ENCODE measurements at regions not wholly inside any gene's neighbourhood (a gene's known extent, or its start where the extent isn't known, plus 50 kb on each side); places are given as distances from the start of the nearest gene placed in this dataset.

DNA sequence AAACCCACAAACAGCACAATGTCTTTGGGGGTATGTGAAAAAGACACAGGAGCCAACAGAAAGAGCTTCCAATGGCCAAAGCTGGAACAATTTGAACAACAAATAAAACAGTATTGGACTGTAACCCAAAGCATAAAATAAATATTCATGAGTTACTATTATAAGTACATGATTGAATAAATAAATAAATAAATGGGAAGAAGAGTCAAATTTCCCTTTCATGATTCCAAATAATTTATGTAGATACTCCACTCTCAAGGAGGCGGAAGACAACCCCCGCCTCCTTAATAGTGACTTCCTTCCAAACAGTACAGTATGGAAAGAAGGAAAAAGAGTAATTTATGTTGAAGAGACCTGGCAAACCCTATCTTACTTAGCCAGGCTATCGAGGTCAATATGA, 124.4 kb upstream of the P2RY1 start:
- TF ChIP-seq GLIS3 (CRISPR knock-in tag; IDR thresholded peaks at IDR 0.05): no peak
- TF ChIP-seq SNAI2 (CRISPR knock-in tag; IDR thresholded peaks at IDR 0.05): no peak
- TF ChIP-seq ZNF70 (CRISPR knock-in tag; IDR thresholded peaks at IDR 0.05): no peak
- TF ChIP-seq CSDC2 (CRISPR knock-in tag; IDR thresholded peaks at IDR 0.05): no peak
- TF ChIP-seq, protein P1, sequence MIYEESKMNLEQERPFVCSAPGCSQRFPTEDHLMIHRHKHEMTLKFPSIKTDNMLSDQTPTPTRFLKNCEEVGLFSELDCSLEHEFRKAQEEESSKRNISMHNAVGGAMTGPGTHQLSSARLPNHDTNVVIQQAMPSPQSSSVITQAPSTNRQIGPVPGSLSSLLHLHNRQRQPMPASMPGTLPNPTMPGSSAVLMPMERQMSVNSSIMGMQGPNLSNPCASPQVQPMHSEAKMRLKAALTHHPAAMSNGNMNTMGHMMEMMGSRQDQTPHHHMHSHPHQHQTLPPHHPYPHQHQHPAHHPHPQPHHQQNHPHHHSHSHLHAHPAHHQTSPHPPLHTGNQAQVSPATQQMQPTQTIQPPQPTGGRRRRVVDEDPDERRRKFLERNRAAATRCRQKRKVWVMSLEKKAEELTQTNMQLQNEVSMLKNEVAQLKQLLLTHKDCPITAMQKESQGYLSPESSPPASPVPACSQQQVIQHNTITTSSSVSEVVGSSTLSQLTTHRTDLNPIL (CRISPR knock-in tag; IDR thresholded peaks at IDR 0.05; ENCODE audit: low read depth): no peak
- TF ChIP-seq, protein P2, sequence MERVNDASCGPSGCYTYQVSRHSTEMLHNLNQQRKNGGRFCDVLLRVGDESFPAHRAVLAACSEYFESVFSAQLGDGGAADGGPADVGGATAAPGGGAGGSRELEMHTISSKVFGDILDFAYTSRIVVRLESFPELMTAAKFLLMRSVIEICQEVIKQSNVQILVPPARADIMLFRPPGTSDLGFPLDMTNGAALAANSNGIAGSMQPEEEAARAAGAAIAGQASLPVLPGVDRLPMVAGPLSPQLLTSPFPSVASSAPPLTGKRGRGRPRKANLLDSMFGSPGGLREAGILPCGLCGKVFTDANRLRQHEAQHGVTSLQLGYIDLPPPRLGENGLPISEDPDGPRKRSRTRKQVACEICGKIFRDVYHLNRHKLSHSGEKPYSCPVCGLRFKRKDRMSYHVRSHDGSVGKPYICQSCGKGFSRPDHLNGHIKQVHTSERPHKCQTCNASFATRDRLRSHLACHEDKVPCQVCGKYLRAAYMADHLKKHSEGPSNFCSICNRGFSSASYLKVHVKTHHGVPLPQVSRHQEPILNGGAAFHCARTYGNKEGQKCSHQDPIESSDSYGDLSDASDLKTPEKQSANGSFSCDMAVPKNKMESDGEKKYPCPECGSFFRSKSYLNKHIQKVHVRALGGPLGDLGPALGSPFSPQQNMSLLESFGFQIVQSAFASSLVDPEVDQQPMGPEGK (CRISPR knock-in tag; IDR thresholded peaks at IDR 0.05; ENCODE audit: borderline replicate concordance): no peak
- no peak for TF ChIP-seq ZNF8 (CRISPR knock-in tag; IDR thresholded peaks at IDR 0.05)
- no peak for TF ChIP-seq PPARA (CRISPR knock-in tag; IDR thresholded peaks at IDR 0.05; ENCODE audit: borderline replicate concordance)
- TF ChIP-seq TOX (CRISPR knock-in tag; IDR thresholded peaks at IDR 0.05; ENCODE audit: borderline replicate concordance): no peak

All from SK-N-SH treated with all-trans-retinoic acid at 6 μM for 48 hours (cell line).